Activated CD4-positive, alpha-beta memory T cell treated with anti-CD3 and anti-CD28 coated beads for 36 hours (primary cell): ENCODE measurements at regions not wholly inside any gene's neighbourhood (a gene's known extent, or its start where the extent isn't known, plus 50 kb on each side); places are given as distances from the start of the nearest gene placed in this dataset.

Experiments
- CTCF ChIA-PET: fragments of 350-600 bp; sonication (Branson Sonifier 250); formaldehyde crosslinking; loops from one replicate; lab custom pipeline; 2021; ENCODE audit warnings: antibody characterized with exemption, inconsistent platforms; lab: Charles Lee
- POLR2A ChIA-PET: fragments of 350-600 bp; sonication (Branson Sonifier 250); formaldehyde crosslinking; loops from one replicate; lab custom pipeline; 2021; ENCODE audit warnings: antibody characterized with exemption; lab: Charles Lee
- DNase-seq: peaks from one replicate; pipeline ENCODE4 v3.0.0-alpha.2; 2020
- H3K27ac Mint-ChIP-seq: one replicate; pipeline ENCODE4 v1.8.0; 2021; ENCODE audit warnings: mixed read lengths
- H3K27me3 Mint-ChIP-seq: one replicate; pipeline ENCODE4 v1.8.0; 2021; ENCODE audit warnings: mixed read lengths
- H3K36me3 Mint-ChIP-seq: one replicate; pipeline ENCODE4 v1.8.0; 2021; ENCODE audit warnings: mixed read lengths
- H3K4me1 Mint-ChIP-seq: one replicate; pipeline ENCODE4 v1.8.0; 2021; ENCODE audit warnings: low read depth, mixed read lengths
- H3K4me3 Mint-ChIP-seq: one replicate; pipeline ENCODE4 v1.8.0; 2021; ENCODE audit warnings: mild to moderate bottlenecking, mixed read lengths
- H3K9me3 Mint-ChIP-seq: one replicate; pipeline ENCODE4 v1.8.0; 2021; ENCODE audit warnings: mixed read lengths
- intact Hi-C: fragments of 100-400 bp; cut with micrococcal nuclease; formaldehyde crosslinking; loops from one replicate; pipeline ENCODE4 v1.15.1; 2023

GRCh38 chr7:156180451-156181229 is 368.4 kb upstream of the SHH start:
- POLR2A ChIA-PET, result no interaction called here
- Mint-ChIP-seq H3K27me3 (peaks cover 2% of the 10 kb centered on the region), H3K9me3 (peaks cover 3% of the 10 kb centered on the region), H3K27ac (no peak overlapping the region), H3K4me1 (no peaks in the 10 kb centered on the region), H3K4me3 (no peak overlapping the region), H3K36me3 (no peaks in the 10 kb centered on the region)
- CTCF ChIA-PET, result no interaction called here
- no peak for DNase-seq
- intact Hi-C loops, result no loop called here

- no peak overlapping the region for H3K27ac Mint-ChIP-seq
- no peak overlapping the region for H3K4me3 Mint-ChIP-seq
- CTCF ChIA-PET, result no interaction called here
- POLR2A ChIA-PET, result no interaction called here
- no peaks in the 10 kb centered on the region for H3K36me3 Mint-ChIP-seq
- intact Hi-C loops, result no loop called here
- DNase-seq, result no peak
- H3K9me3 Mint-ChIP-seq, result no peaks in the 10 kb centered on the region
- H3K4me1 Mint-ChIP-seq, result no peaks in the 10 kb centered on the region
- H3K27me3 Mint-ChIP-seq, result peaks cover 2% of the 10 kb centered on the region
Measured at GRCh38 chr7:156179872-156180390, 367.7 kb upstream of the SHH start.

- ChIA-PET POLR2A (no interaction called here), CTCF (no interaction called here)
- Mint-ChIP-seq H3K36me3 (no peaks in the 10 kb centered on the region), H3K4me3 (no peak overlapping the region), H3K9me3 (no peaks in the 10 kb centered on the region), H3K27me3 (peaks cover 2% of the 10 kb centered on the region), H3K4me1 (no peaks in the 10 kb centered on the region), H3K27ac (no peak overlapping the region)
- intact Hi-C loops, result no loop called here
- DNase-seq, result no peak
Measured at GRCh38 chr7:156178857-156179256, 366.6 kb upstream of the SHH start.

GRCh38 chr7:156178214-156178613 is 366.0 kb upstream of the SHH start:
- ChIA-PET CTCF (no interaction called here), POLR2A (no interaction called here)
- Mint-ChIP-seq H3K27ac (no peak overlapping the region), H3K4me3 (no peak overlapping the region), H3K4me1 (no peaks in the 10 kb centered on the region), H3K27me3 (peaks cover 2% of the 10 kb centered on the region), H3K9me3 (no peaks in the 10 kb centered on the region), H3K36me3 (no peaks in the 10 kb centered on the region)
- intact Hi-C loops, result no loop called here
- no peak for DNase-seq

- no peaks in the 10 kb centered on the region for H3K9me3 Mint-ChIP-seq
- POLR2A ChIA-PET, result no interaction called here
- peaks cover 4% of the 10 kb centered on the region for H3K27me3 Mint-ChIP-seq
- no peak overlapping the region for H3K4me3 Mint-ChIP-seq
- H3K4me1 Mint-ChIP-seq, result no peaks in the 10 kb centered on the region
- intact Hi-C loops, result no loop called here
- DNase-seq, result no peak
- H3K27ac Mint-ChIP-seq, result no peak overlapping the region
- no peaks in the 10 kb centered on the region for H3K36me3 Mint-ChIP-seq
- CTCF ChIA-PET, result no interaction called here
Measured at GRCh38 chr7:156177422-156178055, 365.3 kb upstream of the SHH start.

GRCh38 chr7:156176039-156176438 is 363.8 kb upstream of the SHH start:
- no peak overlapping the region for H3K4me3 Mint-ChIP-seq
- no peaks in the 10 kb centered on the region for H3K36me3 Mint-ChIP-seq
- peaks cover 4% of the 10 kb centered on the region for H3K27me3 Mint-ChIP-seq
- no peaks in the 10 kb centered on the region for H3K4me1 Mint-ChIP-seq
- POLR2A ChIA-PET, result no interaction called here
- no peak for DNase-seq
- no peak overlapping the region for H3K27ac Mint-ChIP-seq
- intact Hi-C loops, result no loop called here
- CTCF ChIA-PET, result no interaction called here
- H3K9me3 Mint-ChIP-seq, result no peaks in the 10 kb centered on the region

GRCh38 chr7:156175003-156175402 is 362.7 kb upstream of the SHH start:
- no peak for DNase-seq
- Mint-ChIP-seq H3K27me3 (peaks cover 4% of the 10 kb centered on the region), H3K4me1 (no peaks in the 10 kb centered on the region), H3K9me3 (no peaks in the 10 kb centered on the region), H3K36me3 (no peaks in the 10 kb centered on the region), H3K4me3 (no peak overlapping the region), H3K27ac (no peak overlapping the region)
- CTCF ChIA-PET, result no interaction called here
- intact Hi-C loops, result no loop called here
- POLR2A ChIA-PET, result no interaction called here

GRCh38 chr7:156174428-156174827 is 362.2 kb upstream of the SHH start:
- DNase-seq, result no peak
- CTCF ChIA-PET, result no interaction called here
- Mint-ChIP-seq H3K9me3 (no peaks in the 10 kb centered on the region), H3K4me3 (no peak overlapping the region), H3K27ac (no peak overlapping the region), H3K4me1 (no peaks in the 10 kb centered on the region), H3K27me3 (peaks cover 2% of the 10 kb centered on the region), H3K36me3 (no peaks in the 10 kb centered on the region)
- intact Hi-C loops, result no loop called here
- POLR2A ChIA-PET, result no interaction called here

GRCh38 chr7:156173748-156174353 is 361.6 kb upstream of the SHH start:
- Mint-ChIP-seq H3K27ac (no peak overlapping the region), H3K4me1 (no peaks in the 10 kb centered on the region), H3K27me3 (peaks cover 2% of the 10 kb centered on the region), H3K36me3 (no peaks in the 10 kb centered on the region), H3K4me3 (no peak overlapping the region), H3K9me3 (no peaks in the 10 kb centered on the region)
- intact Hi-C loops, result no loop called here
- CTCF ChIA-PET, result no interaction called here
- no peak for DNase-seq
- POLR2A ChIA-PET, result no interaction called here

- no peak for DNase-seq
- no peak overlapping the region for H3K27ac Mint-ChIP-seq
- peaks cover 2% of the 10 kb centered on the region for H3K27me3 Mint-ChIP-seq
- H3K4me1 Mint-ChIP-seq, result no peaks in the 10 kb centered on the region
- H3K36me3 Mint-ChIP-seq, result no peaks in the 10 kb centered on the region
- CTCF ChIA-PET, result no interaction called here
- POLR2A ChIA-PET, result no interaction called here
- no peak overlapping the region for H3K4me3 Mint-ChIP-seq
- H3K9me3 Mint-ChIP-seq, result no peaks in the 10 kb centered on the region
- intact Hi-C loops, result no loop called here
Measured at GRCh38 chr7:156173346-156173745, 361.1 kb upstream of the SHH start.

GRCh38 chr7:156172638-156173037 is 360.4 kb upstream of the SHH start:
- Mint-ChIP-seq H3K27me3 (peaks cover 2% of the 10 kb centered on the region), H3K9me3 (no peaks in the 10 kb centered on the region), H3K36me3 (no peaks in the 10 kb centered on the region), H3K4me3 (no peak overlapping the region), H3K27ac (no peak overlapping the region), H3K4me1 (no peaks in the 10 kb centered on the region)
- intact Hi-C loops, result no loop called here
- ChIA-PET POLR2A (no interaction called here), CTCF (no interaction called here)
- DNase-seq, result no peak

GRCh38 chr7:156169474-156170370 is 357.5 kb upstream of the SHH start:
- no peak for DNase-seq
- Mint-ChIP-seq H3K4me1 (no peaks in the 10 kb centered on the region), H3K27ac (no peak overlapping the region), H3K9me3 (no peaks in the 10 kb centered on the region), H3K36me3 (no peaks in the 10 kb centered on the region), H3K4me3 (no peak overlapping the region), H3K27me3 (peaks cover 2% of the 10 kb centered on the region)
- intact Hi-C loops, result no loop called here
- ChIA-PET CTCF (no interaction called here), POLR2A (no interaction called here)
